CD4-positive, alpha-beta T cell treated with Interleukin-15 for 4 hours (primary cell): ENCODE measurements at regions not wholly inside any gene's neighbourhood (a gene's known extent, or its start where the extent isn't known, plus 50 kb on each side); places are given as distances from the start of the nearest gene placed in this dataset.
A peak's percentile ranks its signal among the peaks of the same experiment; 100 is the strongest.
"Not testable (repeated sequence)": the region's sequence is repeated elsewhere in the genome, so short reads cannot be mapped to it uniquely, and the experiment has no call there.

ENCODE experiments used
- DNase-seq: peaks from one replicate; pipeline ENCODE4 v3.0.0-alpha.2; 2020; ENCODE audit warnings: low spot score

DNA sequence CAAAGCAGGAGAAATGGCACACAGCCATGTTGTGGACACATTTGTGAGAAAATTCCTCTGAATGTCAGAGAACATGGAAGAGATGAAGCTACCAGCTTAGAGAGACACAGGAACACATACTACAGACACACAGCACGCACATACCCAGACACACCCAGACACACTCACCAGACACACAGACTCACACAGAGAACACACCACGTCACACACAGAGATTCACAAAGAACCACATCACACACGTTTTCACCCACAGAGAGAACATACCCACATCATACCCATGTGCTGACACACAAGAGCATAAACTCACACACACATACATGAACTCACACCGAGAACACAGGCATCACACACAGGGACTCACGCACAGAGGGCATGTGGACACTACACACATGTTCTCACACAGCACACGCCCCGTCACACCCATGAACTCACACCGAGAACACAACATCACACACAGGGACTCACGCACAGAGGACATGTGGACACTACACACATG is 124.9 kb downstream of the METRNL start:
- no peak for DNase-seq

DNA sequence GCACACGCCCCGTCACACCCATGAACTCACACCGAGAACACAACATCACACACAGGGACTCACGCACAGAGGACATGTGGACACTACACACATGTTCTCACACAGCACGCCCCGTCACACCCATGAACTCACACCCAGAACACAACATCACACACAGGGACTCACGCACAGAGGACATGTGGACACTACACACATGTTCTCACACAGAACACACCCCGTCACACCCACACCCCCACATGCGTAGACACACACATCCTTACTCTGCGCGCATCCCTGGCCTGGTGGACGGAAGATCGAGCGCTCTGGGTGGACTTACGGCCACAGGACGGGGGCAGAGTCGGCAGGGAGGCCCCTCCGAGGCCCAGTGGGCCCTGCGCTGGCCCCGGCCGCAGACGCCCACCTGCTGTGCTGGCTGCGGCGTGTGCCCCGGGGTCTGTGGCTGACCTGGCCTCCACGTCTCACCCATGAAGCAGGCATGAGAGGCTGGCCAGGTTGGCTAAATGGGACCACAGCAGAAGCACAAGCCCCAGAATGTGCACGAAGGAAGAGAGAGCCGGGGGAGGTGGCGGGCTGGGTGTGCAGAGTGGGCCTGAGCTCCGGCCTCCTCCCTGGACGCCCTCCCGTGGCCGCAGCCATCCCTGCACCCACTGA is 125.5 kb downstream of the METRNL start:
- DNase-seq = not testable (repeated sequence)

DNA sequence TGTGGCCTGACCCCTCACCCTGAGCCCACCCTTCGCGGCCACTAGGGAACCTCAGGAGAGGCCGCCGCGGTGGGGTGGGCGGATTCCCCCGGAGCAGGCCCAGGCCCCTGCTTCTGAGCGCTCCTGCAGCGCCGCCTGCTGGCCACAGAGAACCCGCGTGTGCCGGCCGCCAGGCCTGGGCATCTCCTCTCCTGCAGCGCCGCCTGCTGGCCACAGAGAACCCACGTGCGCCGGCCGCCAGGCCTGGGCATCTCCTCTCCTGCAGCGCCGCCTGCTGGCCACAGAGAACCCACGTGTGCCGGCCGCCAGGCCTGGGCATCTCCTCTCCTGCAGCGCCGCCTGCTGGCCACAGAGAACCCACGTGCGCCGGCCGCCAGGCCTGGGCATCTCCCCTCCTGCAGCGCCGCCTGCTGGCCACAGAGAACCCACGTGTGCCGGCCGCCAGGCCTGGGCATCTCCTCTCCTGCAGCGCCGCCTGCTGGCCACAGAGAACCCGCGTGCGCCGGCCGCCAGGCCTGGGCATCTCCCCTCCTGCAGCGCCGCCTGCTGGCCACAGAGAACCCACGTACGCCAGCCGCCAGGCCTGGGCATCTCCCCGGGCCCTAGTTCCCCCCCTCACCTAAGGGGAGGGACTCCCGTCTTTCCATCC is 126.1 kb downstream of the METRNL start:
- peak; percentile 59 for DNase-seq

DNA sequence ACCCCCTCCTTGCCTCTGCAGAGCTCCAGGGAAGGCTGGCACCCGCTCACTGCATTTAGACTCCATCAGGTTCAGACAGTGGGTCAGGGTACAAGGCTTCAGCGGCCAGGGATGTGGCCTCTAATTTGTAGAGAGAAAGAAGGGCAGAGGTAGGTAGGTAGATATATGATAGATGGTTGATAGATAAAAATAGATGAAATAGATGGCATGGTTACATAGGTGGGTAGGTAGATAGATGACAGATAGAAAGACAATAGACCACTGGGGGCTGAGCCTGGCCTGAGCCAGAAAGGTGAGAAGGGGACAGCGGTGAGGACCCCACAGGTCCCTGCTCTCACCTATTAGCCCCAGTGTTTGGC is 126.6 kb downstream of the METRNL start:
- not testable (repeated sequence) for DNase-seq

DNA sequence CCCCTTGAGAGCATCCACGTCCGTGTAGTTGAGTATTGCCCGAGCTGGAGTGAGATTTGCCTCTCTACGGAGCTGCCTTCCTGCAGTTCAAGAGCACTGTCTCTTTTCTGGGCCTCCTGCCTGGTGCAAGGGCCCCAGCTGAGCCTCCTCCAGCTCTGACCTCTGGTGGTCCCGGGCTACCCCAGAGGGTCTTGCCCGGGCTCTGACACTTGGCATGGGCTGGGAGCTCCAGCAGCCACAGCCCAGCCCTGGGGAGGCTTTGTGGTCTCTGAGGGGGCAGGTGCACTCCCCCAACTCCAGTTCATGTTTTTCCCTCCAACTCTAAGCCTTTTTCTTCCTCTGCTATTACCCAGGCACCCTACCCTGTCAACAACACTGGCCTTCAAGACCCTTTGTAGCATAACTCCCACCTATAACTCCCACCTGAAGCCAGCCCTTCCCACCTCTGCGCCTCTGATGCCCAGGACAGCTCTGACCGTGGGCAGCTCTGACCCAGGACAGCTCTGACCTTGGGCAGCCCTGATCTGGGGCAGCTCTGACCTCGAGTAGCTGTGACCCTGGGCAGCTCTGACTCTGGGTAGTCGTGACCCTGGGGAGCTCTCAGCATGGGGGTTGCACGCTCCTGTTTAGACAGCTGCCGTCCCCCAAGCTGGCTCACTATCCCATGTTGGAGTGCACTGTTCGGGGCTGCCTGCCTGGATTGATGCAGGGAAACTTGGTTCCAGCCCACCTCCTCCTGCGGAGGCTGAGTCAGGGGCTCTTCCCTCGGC is 127.6 kb downstream of the METRNL start:
- DNase-seq = not testable (repeated sequence)

DNA sequence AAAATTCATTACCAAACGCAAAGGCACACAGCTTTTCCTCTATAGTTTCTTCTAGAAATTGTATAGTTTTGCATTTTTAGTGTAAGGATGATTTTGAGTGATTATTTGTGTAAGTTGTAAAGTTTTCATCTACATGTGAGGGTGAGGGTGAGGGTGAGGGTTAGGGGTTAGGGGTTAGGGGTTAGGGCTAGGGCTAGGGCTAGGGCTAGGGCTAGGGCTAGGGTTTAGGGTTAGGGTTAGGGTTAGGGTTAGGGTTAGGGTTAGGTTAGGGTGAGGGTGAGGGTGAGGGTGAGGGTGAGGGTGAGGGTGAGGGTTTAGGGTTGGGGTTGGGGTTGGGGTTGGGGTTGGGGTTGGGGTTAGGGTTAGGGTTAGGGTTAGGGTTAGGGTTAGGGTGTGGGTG is 167.6 kb downstream of the METRNL start:
- DNase-seq = peak; percentile 1
